WTC11 (cell line): ENCODE measurements at regions not wholly inside any gene's neighbourhood (a gene's known extent, or its start where the extent isn't known, plus 50 kb on each side); places are given as distances from the start of the nearest gene placed in this dataset.

Source experiments
- CTCF ChIP-seq: fragments of 200-600 bp; IDR thresholded peaks from 2 replicates; pipeline ENCODE4 v1.8.0; 2022; ENCODE audit warnings: antibody characterized with exemption
- ZSCAN18 ChIP-seq: fragments of 250-450 bp; sonication (Bioruptor Pico); IDR thresholded peaks from 2 replicates; pipeline ENCODE4 v2.1.2; 2022; ENCODE audit warnings: mild to moderate bottlenecking, moderate library complexity

DNA sequence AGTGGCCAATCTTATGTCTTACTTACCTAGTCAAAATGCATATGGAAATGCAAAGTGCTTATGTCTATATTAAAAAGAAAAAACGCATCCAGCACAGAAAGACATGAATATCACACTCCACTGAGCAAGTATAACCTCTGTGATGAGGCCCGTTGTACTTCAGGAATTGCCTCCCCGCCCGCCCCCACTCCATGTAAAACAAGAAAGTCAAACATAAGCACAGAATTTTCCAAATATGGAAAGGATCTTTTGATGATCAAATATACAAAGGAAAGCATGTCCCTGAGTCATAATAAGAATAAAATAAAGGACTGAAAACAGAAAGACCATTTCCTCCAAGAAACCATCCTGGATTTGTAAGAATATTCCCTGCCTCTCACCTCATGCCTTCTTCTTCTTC, 229.1 kb downstream of the BAMBI start:
- TF ChIP-seq CTCF (no peak), ZSCAN18 (CRISPR knock-in tag) (no peak)
